ENCODE measurements at regions not wholly inside any gene's neighbourhood (a gene's known extent, or its start where the extent isn't known, plus 50 kb on each side); places are given as distances from the start of the nearest gene placed in this dataset.

- Histone ChIP-seq H3K14ac (replicated peaks; ENCODE audit: low read depth, low read length) (no peak overlapping the region), H2BK5ac (ENCODE audit: low read depth, low read length, poor library complexity, severe bottlenecking) (no peak overlapping the region), H2BK15ac (ENCODE audit: low read depth, low read length) (no peak overlapping the region), H3K9me1 (ENCODE audit: insufficient read depth, low read length) (no peaks in the 10 kb centered on the region), H3K18ac (ENCODE audit: low read depth, low read length) (no peak overlapping the region), H2BK120ac (ENCODE audit: low read depth, low read length) (no peak overlapping the region), H4K20me1 (ENCODE audit: insufficient read depth, low read length) (no peaks in the 10 kb centered on the region), H3K4ac (ENCODE audit: low read depth, low read length) (no peak overlapping the region), H4K91ac (ENCODE audit: insufficient read depth, low read depth, low read length) (no peak overlapping the region), H4K8ac (ENCODE audit: low read depth in 2 of 2, low read length in 2 of 2) (no peak overlapping the region), H3K9me3 (ENCODE audit: control insufficient read depth, insufficient read depth, low read length) (no peaks in the 10 kb centered on the region), H3K27me3 (ENCODE audit: control insufficient read depth, insufficient read depth, low read length) (no peaks in the 10 kb centered on the region; the same call in 1 of the 2 replicates), H2AFZ (replicated peaks; ENCODE audit: low read length, poor library complexity) (no peak overlapping the region), H3K23ac (ENCODE audit: low read depth, low read length) (no peak overlapping the region), H3K4me1 (ENCODE audit: control insufficient read depth, insufficient read depth, low read length) (no peaks in the 10 kb centered on the region), H3K4me3 (ENCODE audit: insufficient read depth, low read depth, low read length) (no peak overlapping the region), H4K5ac (ENCODE audit: low read depth, low read length) (no peak overlapping the region), H2AK9ac (replicated peaks; ENCODE audit: low read depth, low read length, poor library complexity) (no peak overlapping the region), H3K79me1 (ENCODE audit: low read depth in 1 of 2, low read length in 2 of 2) (no peaks in the 10 kb centered on the region), H2BK20ac (ENCODE audit: low read depth, low read length) (no peak overlapping the region), H2AK5ac (ENCODE audit: low read depth, low read length) (no peak overlapping the region), H3K36me3 (ENCODE audit: control insufficient read depth, insufficient read depth, low read length) (no peaks in the 10 kb centered on the region), H3K4me2 (ENCODE audit: low read depth, low read length) (no peak overlapping the region), H3K56ac (ENCODE audit: extremely low read depth, insufficient read depth, low read length) (no peak overlapping the region), H3K27ac (ENCODE audit: insufficient read depth, low read length) (no peak overlapping the region), H3K9ac (ENCODE audit: low read depth, low read length) (no peak overlapping the region)
- no CpG with 5 or more reads among the region's 4 CpGs for WGBS, 2 experiments (ENCODE audit: extremely low coverage in 2 of 2, insufficient read length in 1 of 2)
- ChIA-PET CTCF (interaction anchor here (1.0 kb wide), 1 partner anchor 10 kb away, joined by 3 read pairs; no protein-coding TSS in a partner anchor), POLR2A (ENCODE audit: unreplicated experiment) (no interaction called here)
- ATAC-seq (ENCODE audit: low read depth) (no peak), DNase-seq (no peak)
- TF ChIP-seq CHD1 (IDR thresholded peaks at IDR 0.05; ENCODE audit: low read depth, low read length) = no peak
- no peak for TF ChIP-seq MAZ (IDR thresholded peaks at IDR 0.05; ENCODE audit: borderline replicate concordance, low read depth, low read length)
- TF ChIP-seq FOS (IDR thresholded peaks at IDR 0.05; ENCODE audit: low read depth, low read length) = no peak
- no peak for TF ChIP-seq POLR2A (IDR thresholded peaks at IDR 0.05; ENCODE audit: low read depth, low read length)
- no peak for TF ChIP-seq RCOR1 (IDR thresholded peaks at IDR 0.05; ENCODE audit: insufficient replicate concordance, low read length)
- no peak for TF ChIP-seq CEBPB (IDR thresholded peaks at IDR 0.05; ENCODE audit: low read depth, low read length)
- intact Hi-C loops (cut with micrococcal nuclease) (no loop called here), in situ Hi-C loops (cut with MboI; ENCODE audit: low sequenced_read_pairs) (no loop called here), dilution Hi-C loops (cut with HindIII; ENCODE audit: low sequenced_read_pairs, unreplicated experiment) (no loop called here)
- BruUV-seq (replicated peaks) = no TSS peak
Measured at GRCh38 chr9:108606401-108606800, 249.4 kb downstream of the ACTL7B start.
